ENCODE measurements at regions not wholly inside any gene's neighbourhood (a gene's known extent, or its start where the extent isn't known, plus 50 kb on each side); places are given as distances from the start of the nearest gene placed in this dataset.

DNA sequence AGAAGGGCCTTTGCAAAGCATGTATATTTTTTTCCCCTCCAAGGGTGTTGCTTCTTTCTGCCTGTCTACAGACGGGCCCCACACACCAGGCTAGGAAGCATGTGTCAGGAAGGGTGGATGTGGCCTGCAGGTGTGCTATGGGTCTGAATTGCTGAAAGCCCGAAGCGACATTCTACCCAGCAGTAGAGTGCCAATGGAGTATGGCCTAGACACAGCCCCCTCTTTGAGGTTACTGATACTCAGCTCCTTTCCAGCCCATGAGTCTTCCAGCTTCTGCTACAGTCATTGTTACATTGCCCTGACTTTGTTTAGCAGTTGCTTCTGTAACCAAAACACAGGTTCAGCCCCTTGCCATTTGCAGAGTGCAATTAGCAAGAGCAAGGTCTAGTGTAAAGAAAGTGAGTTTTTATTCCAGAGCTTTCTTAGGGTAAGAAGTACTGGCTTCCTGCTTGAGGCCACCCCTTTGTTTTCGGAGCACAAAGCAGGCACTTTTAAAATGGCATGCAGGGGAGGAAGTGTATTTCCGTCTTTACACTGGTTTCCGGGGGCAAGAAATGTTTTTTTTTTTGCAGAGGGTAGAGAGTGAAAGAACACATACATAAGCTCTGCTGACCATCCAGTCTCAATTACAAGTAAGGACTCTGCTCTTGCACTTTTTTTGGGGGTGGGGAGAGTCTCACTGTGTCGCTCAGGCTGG lies 428.0 kb upstream of the AMELY start:
- Histone ChIP-seq H3K4me1 (ENCODE audit: insufficient read depth) (no peaks in the 10 kb centered on the region), H2AFZ (no peak overlapping the region), H3K9me2 (ENCODE audit: insufficient read depth) (no peaks in the 10 kb centered on the region), H3K79me2 (replicated peaks; ENCODE audit: insufficient read depth) (no peaks in the 10 kb centered on the region), H3K27ac (ENCODE audit: low read depth) (0 out of 2 replicates have a peak overlapping the region, but pooled peaks have one; percentile 39), H3K4me3 (no peak overlapping the region), H3K4me2 (no peak overlapping the region; the same call in 1 of the 2 replicates), H3K27me3 (ENCODE audit: insufficient read depth) (no peaks in the 10 kb centered on the region), H4K20me1 (replicated peaks; ENCODE audit: insufficient read depth) (no peaks in the 10 kb centered on the region; the same call in 1 of the 2 replicates), H3K36me3 (ENCODE audit: insufficient read depth) (0 out of 2 replicates have a peak, but pooled peaks cover 7% of the 10 kb centered on the region), H3F3A (replicated peaks; ENCODE audit: low read depth) (no peaks in the 10 kb centered on the region)
- TF ChIP-seq, protein P1, sequence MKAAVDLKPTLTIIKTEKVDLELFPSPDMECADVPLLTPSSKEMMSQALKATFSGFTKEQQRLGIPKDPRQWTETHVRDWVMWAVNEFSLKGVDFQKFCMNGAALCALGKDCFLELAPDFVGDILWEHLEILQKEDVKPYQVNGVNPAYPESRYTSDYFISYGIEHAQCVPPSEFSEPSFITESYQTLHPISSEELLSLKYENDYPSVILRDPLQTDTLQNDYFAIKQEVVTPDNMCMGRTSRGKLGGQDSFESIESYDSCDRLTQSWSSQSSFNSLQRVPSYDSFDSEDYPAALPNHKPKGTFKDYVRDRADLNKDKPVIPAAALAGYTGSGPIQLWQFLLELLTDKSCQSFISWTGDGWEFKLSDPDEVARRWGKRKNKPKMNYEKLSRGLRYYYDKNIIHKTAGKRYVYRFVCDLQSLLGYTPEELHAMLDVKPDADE (IDR thresholded peaks at IDR 0.05), result no peak
- no peak for TF ChIP-seq STAT1 (IDR thresholded peaks at IDR 0.05; ENCODE audit: unreplicated experiment)
- TF ChIP-seq EZH2 (IDR thresholded peaks at IDR 0.05; ENCODE audit: low read depth, unreplicated experiment), result no peak
- no peak for TF ChIP-seq NANOG (IDR thresholded peaks at IDR 0.05; ENCODE audit: borderline replicate concordance)
- no peak for TF ChIP-seq ZNF331 (CRISPR knock-in tag; IDR thresholded peaks at IDR 0.05; ENCODE audit: low read depth)
- TF ChIP-seq POLR2AphosphoS5 (IDR thresholded peaks at IDR 0.05; ENCODE audit: low read depth), result no peak
- no peak for TF ChIP-seq CREB1 (CRISPR knock-in tag; IDR thresholded peaks at IDR 0.05; ENCODE audit: low read depth)
- TF ChIP-seq EZH2phosphoT487 (IDR thresholded peaks at IDR 0.05; ENCODE audit: unreplicated experiment), result no peak
- TF ChIP-seq, protein P2, sequence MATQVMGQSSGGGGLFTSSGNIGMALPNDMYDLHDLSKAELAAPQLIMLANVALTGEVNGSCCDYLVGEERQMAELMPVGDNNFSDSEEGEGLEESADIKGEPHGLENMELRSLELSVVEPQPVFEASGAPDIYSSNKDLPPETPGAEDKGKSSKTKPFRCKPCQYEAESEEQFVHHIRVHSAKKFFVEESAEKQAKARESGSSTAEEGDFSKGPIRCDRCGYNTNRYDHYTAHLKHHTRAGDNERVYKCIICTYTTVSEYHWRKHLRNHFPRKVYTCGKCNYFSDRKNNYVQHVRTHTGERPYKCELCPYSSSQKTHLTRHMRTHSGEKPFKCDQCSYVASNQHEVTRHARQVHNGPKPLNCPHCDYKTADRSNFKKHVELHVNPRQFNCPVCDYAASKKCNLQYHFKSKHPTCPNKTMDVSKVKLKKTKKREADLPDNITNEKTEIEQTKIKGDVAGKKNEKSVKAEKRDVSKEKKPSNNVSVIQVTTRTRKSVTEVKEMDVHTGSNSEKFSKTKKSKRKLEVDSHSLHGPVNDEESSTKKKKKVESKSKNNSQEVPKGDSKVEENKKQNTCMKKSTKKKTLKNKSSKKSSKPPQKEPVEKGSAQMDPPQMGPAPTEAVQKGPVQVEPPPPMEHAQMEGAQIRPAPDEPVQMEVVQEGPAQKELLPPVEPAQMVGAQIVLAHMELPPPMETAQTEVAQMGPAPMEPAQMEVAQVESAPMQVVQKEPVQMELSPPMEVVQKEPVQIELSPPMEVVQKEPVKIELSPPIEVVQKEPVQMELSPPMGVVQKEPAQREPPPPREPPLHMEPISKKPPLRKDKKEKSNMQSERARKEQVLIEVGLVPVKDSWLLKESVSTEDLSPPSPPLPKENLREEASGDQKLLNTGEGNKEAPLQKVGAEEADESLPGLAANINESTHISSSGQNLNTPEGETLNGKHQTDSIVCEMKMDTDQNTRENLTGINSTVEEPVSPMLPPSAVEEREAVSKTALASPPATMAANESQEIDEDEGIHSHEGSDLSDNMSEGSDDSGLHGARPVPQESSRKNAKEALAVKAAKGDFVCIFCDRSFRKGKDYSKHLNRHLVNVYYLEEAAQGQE (IDR thresholded peaks at IDR 0.05; ENCODE audit: unreplicated experiment), result no peak
- TF ChIP-seq, protein P3, sequence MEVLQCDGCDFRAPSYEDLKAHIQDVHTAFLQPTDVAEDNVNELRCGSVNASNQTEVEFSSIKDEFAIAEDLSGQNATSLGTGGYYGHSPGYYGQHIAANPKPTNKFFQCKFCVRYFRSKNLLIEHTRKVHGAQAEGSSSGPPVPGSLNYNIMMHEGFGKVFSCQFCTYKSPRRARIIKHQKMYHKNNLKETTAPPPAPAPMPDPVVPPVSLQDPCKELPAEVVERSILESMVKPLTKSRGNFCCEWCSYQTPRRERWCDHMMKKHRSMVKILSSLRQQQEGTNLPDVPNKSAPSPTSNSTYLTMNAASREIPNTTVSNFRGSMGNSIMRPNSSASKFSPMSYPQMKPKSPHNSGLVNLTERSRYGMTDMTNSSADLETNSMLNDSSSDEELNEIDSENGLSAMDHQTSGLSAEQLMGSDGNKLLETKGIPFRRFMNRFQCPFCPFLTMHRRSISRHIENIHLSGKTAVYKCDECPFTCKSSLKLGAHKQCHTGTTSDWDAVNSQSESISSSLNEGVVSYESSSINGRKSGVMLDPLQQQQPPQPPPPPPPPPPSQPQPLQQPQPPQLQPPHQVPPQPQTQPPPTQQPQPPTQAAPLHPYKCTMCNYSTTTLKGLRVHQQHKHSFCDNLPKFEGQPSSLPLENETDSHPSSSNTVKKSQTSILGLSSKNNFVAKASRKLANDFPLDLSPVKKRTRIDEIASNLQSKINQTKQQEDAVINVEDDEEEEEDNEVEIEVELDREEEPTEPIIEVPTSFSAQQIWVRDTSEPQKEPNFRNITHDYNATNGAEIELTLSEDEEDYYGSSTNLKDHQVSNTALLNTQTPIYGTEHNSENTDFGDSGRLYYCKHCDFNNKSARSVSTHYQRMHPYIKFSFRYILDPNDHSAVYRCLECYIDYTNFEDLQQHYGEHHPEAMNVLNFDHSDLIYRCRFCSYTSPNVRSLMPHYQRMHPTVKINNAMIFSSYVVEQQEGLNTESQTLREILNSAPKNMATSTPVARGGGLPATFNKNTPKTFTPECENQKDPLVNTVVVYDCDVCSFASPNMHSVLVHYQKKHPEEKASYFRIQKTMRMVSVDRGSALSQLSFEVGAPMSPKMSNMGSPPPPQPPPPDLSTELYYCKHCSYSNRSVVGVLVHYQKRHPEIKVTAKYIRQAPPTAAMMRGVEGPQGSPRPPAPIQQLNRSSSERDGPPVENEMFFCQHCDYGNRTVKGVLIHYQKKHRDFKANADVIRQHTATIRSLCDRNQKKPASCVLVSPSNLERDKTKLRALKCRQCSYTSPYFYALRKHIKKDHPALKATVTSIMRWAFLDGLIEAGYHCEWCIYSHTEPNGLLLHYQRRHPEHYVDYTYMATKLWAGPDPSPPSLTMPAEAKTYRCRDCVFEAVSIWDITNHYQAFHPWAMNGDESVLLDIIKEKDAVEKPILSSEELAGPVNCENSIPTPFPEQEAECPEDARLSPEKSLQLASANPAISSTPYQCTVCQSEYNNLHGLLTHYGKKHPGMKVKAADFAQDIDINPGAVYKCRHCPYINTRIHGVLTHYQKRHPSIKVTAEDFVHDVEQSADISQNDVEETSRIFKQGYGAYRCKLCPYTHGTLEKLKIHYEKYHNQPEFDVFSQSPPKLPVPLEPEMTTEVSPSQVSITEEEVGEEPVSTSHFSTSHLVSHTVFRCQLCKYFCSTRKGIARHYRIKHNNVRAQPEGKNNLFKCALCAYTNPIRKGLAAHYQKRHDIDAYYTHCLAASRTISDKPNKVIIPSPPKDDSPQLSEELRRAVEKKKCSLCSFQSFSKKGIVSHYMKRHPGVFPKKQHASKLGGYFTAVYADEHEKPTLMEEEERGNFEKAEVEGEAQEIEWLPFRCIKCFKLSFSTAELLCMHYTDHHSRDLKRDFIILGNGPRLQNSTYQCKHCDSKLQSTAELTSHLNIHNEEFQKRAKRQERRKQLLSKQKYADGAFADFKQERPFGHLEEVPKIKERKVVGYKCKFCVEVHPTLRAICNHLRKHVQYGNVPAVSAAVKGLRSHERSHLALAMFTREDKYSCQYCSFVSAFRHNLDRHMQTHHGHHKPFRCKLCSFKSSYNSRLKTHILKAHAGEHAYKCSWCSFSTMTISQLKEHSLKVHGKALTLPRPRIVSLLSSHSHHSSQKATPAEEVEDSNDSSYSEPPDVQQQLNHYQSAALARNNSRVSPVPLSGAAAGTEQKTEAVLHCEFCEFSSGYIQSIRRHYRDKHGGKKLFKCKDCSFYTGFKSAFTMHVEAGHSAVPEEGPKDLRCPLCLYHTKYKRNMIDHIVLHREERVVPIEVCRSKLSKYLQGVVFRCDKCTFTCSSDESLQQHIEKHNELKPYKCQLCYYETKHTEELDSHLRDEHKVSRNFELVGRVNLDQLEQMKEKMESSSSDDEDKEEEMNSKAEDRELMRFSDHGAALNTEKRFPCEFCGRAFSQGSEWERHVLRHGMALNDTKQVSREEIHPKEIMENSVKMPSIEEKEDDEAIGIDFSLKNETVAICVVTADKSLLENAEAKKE (CRISPR knock-in tag; IDR thresholded peaks at IDR 0.05), result no peak
- TF ChIP-seq ZNF114 (CRISPR knock-in tag; IDR thresholded peaks at IDR 0.05), result no peak
- TF ChIP-seq, protein P4, sequence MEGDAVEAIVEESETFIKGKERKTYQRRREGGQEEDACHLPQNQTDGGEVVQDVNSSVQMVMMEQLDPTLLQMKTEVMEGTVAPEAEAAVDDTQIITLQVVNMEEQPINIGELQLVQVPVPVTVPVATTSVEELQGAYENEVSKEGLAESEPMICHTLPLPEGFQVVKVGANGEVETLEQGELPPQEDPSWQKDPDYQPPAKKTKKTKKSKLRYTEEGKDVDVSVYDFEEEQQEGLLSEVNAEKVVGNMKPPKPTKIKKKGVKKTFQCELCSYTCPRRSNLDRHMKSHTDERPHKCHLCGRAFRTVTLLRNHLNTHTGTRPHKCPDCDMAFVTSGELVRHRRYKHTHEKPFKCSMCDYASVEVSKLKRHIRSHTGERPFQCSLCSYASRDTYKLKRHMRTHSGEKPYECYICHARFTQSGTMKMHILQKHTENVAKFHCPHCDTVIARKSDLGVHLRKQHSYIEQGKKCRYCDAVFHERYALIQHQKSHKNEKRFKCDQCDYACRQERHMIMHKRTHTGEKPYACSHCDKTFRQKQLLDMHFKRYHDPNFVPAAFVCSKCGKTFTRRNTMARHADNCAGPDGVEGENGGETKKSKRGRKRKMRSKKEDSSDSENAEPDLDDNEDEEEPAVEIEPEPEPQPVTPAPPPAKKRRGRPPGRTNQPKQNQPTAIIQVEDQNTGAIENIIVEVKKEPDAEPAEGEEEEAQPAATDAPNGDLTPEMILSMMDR (conservative IDR thresholded peaks at IDR 0.05; ENCODE audit: low read depth in 2 of 2), result no peak
- TF ChIP-seq JUNB (IDR thresholded peaks at IDR 0.05; ENCODE audit: unreplicated experiment), result no peak
- DNase-seq (ENCODE audit: low spot score) (peak; percentile 3), ATAC-seq (no peak)
- Mint-ChIP-seq H3K4me3 (no peak overlapping the region), H3K27me3 (ENCODE audit: insufficient read depth, low read depth, poor library complexity) (peaks cover 5% of the 10 kb centered on the region), H3K9me3 (no peaks in the 10 kb centered on the region), H3K27ac (no peak overlapping the region), H3K36me3 (ENCODE audit: low read depth) (peaks cover 46% of the 10 kb centered on the region), H3K4me1 (peaks cover 17% of the 10 kb centered on the region)

Data from GM23338 (cell line).